ENCODE measurements at regions not wholly inside any gene's neighbourhood (a gene's known extent, or its start where the extent isn't known, plus 50 kb on each side); places are given as distances from the start of the nearest gene placed in this dataset.

DNA sequence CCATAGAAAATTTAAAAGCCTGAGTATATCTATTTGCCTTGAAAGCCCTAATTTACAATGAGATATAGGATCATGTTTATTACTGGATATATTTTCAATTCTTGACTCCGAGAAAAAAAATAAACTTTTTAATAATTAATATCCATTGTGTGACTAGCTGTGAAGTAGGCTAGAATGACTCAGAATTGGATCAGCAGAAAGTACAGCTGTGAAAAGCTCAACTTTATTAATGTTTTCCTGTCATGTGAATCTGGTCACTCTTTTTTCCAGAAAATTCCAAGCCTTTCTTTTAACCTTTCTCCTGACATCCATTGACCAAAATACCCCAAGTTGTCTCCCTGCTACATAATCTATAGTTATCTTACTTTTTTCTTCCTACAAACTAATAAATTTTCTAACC is 171.8 kb upstream of the PACRGL start:
- TF ChIP-seq, protein P1, sequence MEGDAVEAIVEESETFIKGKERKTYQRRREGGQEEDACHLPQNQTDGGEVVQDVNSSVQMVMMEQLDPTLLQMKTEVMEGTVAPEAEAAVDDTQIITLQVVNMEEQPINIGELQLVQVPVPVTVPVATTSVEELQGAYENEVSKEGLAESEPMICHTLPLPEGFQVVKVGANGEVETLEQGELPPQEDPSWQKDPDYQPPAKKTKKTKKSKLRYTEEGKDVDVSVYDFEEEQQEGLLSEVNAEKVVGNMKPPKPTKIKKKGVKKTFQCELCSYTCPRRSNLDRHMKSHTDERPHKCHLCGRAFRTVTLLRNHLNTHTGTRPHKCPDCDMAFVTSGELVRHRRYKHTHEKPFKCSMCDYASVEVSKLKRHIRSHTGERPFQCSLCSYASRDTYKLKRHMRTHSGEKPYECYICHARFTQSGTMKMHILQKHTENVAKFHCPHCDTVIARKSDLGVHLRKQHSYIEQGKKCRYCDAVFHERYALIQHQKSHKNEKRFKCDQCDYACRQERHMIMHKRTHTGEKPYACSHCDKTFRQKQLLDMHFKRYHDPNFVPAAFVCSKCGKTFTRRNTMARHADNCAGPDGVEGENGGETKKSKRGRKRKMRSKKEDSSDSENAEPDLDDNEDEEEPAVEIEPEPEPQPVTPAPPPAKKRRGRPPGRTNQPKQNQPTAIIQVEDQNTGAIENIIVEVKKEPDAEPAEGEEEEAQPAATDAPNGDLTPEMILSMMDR (IDR thresholded peaks at IDR 0.05; ENCODE audit: low read depth, low read length): no peak
- no peak overlapping the region for H3K4me3 ChIP-seq (ENCODE audit: low read depth, low read length)

DNA sequence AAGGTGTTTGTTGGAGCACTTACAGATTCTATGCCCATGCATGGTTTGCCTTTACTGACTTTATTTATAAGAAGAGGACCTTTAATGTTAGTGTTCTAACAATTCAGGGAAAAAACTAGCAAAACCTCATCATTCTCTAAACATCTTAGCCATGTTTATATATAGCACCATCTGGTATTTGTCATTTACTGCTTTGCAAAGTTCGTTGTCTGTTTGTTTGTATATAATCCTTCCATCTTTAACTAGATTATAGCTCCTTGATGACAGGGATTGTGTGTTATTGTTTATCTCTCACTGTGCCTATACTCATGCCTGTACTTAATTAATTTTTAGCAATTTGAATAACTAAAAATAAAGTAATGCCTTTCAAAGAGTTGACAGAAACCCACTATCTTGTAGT is 170.6 kb upstream of the PACRGL start:
- TF ChIP-seq, protein P1 (IDR thresholded peaks at IDR 0.05; ENCODE audit: low read depth, low read length): no peak

DNA sequence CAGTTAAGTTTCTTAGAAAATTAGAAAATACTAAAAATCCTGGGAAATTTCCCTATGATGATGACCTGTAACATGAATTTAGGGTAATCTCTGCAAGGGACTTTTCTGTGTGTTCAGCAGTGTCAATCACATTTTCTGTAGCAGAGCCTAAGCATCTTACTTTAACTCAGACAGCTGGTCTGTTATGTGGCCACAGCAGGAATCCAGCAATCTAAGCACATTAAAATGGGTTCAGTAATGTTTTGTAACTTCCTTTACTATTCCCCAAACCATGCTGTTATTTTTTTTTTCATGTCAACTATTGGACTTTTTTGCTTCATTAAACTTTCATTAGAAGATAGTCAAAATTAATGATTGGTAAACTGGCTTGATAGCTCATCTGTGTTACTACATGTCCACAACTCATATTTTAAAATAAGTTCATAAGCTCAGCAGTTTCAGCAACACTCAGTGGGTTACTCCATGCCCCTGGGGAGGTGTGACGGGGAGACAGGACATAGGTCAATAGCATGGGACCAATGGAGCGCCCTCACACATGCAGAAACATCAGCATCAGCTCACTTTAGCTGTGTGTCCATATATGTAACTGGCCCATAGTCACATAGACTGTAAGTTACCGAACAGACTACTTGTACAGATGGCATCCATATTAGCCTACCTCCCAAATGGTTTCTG is 168.0 kb upstream of the PACRGL start:
- no peak overlapping the region for H3K4me3 ChIP-seq (ENCODE audit: low read depth, low read length)
- TF ChIP-seq, protein P1 (IDR thresholded peaks at IDR 0.05; ENCODE audit: low read depth, low read length): no peak

More for the DNA sequence above, 170.6 kb upstream of the PACRGL start:
- no peak overlapping the region for H3K4me3 ChIP-seq (ENCODE audit: low read depth, low read length)

DNA sequence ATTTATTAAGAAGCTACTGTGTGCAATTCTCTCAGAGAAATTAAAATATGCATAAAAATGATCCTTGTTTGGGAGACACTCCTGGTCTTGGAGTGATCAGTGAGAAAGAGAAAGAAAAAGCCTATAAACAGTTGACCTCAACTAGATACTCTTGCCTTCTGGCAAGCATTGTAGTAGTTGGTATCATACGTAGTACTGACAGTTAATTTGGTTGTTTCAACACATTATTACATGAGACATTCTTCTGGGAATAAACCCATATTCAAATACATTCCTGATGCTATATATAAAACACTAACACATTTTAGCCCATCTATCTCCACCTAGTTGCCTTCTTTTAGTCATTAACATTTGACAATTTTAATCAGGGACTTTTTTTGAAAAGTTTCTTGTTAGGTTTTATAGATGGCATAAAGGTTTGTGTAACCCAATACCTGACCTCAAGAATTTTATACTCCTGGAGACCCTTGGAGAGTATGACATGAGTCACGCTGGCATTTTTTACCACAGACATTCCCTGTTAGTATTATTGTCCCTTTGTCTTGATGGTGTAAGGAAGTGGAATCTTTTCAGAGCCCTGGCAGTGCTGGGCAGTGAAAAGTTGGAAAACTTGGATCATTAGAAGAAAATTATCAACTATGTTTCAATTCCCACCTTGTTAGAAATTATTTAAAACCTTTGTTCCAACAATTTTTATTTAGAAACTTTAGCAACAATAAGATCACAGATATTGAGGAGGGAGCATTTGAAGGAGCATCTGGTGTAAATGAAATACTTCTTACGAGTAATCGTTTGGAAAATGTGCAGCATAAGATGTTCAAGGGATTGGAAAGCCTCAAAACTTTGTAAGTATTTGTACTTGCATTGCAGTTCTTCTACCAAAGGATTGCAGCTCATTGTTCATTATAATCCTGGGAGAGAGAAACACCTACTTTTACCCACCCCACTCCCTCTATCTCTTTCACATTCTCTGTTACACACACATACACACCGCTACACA is 167.1 kb upstream of the PACRGL start:
- TF ChIP-seq, protein P1 (IDR thresholded peaks at IDR 0.05; ENCODE audit: low read depth, low read length): no peak

DNA sequence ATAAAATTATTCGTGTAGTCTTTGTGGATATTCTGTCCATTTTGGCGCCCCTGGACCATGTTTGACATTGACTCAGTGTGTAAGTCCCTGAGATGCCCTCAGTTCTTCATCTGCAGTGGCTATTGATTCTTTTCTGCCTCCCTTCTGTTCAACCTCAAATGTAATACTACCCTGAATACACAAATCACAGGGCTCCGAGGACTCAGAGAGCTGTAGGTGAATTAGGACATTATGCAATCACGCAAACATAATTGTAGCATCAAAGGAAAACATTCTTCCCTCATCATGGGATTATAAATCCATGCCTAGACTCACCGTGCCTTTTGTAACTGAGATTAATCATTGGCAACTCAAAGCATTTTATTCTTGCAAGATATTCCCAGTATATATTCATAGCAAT is 161.4 kb upstream of the PACRGL start:
- no peak overlapping the region for H3K4me3 ChIP-seq (ENCODE audit: low read depth, low read length)
- TF ChIP-seq, protein P1 (IDR thresholded peaks at IDR 0.05; ENCODE audit: low read depth, low read length): no peak

More for the DNA sequence above, 167.1 kb upstream of the PACRGL start:
- no peak overlapping the region for H3K4me3 ChIP-seq (ENCODE audit: low read depth, low read length)

DNA sequence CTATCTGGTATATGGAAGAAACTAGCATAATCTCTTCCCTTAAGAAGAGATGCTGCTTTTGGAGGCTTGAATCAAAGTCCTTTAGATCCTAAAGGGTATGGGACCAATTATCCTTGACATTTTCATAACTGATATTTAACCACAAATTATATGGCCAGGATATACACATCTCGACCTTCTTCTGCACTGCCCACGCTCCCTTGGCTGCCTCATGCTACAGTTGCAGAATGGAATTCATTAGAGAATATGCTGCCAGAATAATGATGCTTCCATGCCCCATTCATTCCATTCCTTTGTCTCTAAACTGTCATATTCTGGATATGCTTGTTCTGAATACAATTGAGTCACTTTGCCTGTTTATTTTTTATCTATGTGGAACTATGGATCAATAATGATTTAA is 157.1 kb upstream of the PACRGL start:
- H3K4me3 ChIP-seq (ENCODE audit: low read depth, low read length): no peak overlapping the region
- TF ChIP-seq, protein P1 (IDR thresholded peaks at IDR 0.05; ENCODE audit: low read depth, low read length): no peak

DNA sequence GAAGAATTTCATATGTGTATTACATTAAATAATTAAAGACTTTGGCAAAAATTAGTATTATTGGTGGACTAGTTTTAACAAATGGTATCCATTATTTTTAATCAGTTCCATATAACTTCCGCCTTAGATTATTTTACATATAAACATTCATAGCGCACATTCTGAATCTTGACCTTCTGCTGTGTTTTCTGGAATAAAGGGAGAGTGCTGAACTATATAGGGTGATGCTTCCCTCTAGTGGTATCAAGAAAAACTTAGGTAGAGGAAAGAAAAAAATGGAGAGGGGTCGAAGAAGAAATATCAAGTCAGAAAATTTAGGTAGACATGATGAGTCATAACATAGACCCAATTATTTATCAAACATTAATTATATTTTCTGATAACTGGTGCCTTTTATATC is 155.6 kb upstream of the PACRGL start:
- TF ChIP-seq, protein P1 (IDR thresholded peaks at IDR 0.05; ENCODE audit: low read depth, low read length): no peak
- H3K4me3 ChIP-seq (ENCODE audit: low read depth, low read length): no peak overlapping the region
